Smooth muscle cell (in vitro differentiated cells): ENCODE measurements at regions not wholly inside any gene's neighbourhood (a gene's known extent, or its start where the extent isn't known, plus 50 kb on each side); places are given as distances from the start of the nearest gene placed in this dataset.
"Not testable (repeated sequence)": the region's sequence is repeated elsewhere in the genome, so short reads cannot be mapped to it uniquely, and the experiment has no call there.

Source experiments
- DNase-seq: peaks from one replicate; lab custom pipeline; 2025; ENCODE audit not compliant: unreplicated experiment; lab: John Stamatoyannopoulos, UW
- H2AFZ ChIP-seq: fragments of 200-600 bp; sonication (generic); 2 replicates; pipeline ENCODE4 v1.6.0; 2016; ENCODE audit warnings: antibody characterized with exemption, low read depth, mild to moderate bottlenecking
- H3F3A ChIP-seq: fragments of 200-600 bp; sonication (generic); 2 replicates; pipeline ENCODE4 v1.6.0; 2017; ENCODE audit warnings: antibody characterized with exemption, low read depth
- H3K27ac ChIP-seq: fragments of 200-600 bp; sonication (generic); 2 replicates; pipeline ENCODE4 v1.5.1; 2016; ENCODE audit warnings: low read depth, mild to moderate bottlenecking
- H3K27me3 ChIP-seq: fragments of 200-600 bp; sonication (generic); 2 replicates; pipeline ENCODE4 v1.6.1; 2016; ENCODE audit warnings: low read depth, mild to moderate bottlenecking
- H3K36me3 ChIP-seq: fragments of 200-600 bp; sonication (generic); 2 replicates; pipeline ENCODE4 v1.5.1; 2016; ENCODE audit warnings: low read depth
- H3K4me1 ChIP-seq: fragments of 200-600 bp; sonication (generic); 2 replicates; pipeline ENCODE4 v1.5.1; 2016; ENCODE audit warnings: low read depth
- H3K4me2 ChIP-seq: fragments of 200-600 bp; sonication (generic); 2 replicates; pipeline ENCODE4 v1.6.0; 2016; ENCODE audit warnings: mild to moderate bottlenecking
- H3K4me3 ChIP-seq: fragments of 200-600 bp; sonication (generic); 2 replicates; pipeline ENCODE4 v1.5.1; 2016; ENCODE audit warnings: mild to moderate bottlenecking
- H3K79me2 ChIP-seq: fragments of 200-600 bp; sonication (generic); 2 replicates; pipeline ENCODE4 v1.6.0; 2016; ENCODE audit warnings: low read depth, mild to moderate bottlenecking
- H3K9ac ChIP-seq: fragments of 200-600 bp; sonication (generic); 2 replicates; pipeline ENCODE4 v1.6.0; 2016; ENCODE audit warnings: low read depth
- H3K9me3 ChIP-seq: fragments of 200-600 bp; sonication (generic); replicated peaks from 2 replicates; pipeline ENCODE4 v1.5.1; 2016; ENCODE audit warnings: low read depth
- H4K20me1 ChIP-seq: fragments of 200-600 bp; sonication (generic); 2 replicates; pipeline ENCODE4 v1.6.0; 2016; ENCODE audit warnings: low read depth
- CTCF ChIP-seq: fragments of 200-600 bp; sonication (generic); IDR thresholded peaks from 2 replicates; pipeline ENCODE4 v1.5.1; 2017; ENCODE audit warnings: borderline replicate concordance, mild to moderate bottlenecking, antibody characterized with exemption; ENCODE audit not compliant: insufficient read depth, poor library complexity, severe bottlenecking
- WGBS: methylation state at CpG from one replicate; pipeline ENCODE4 v1.1.7; 2016; ENCODE audit warnings: low lambda C conversion rate; 5-methylcytosine and 5-hydroxymethylcytosine counted together

- H3K79me2 ChIP-seq, result no peaks in the 10 kb centered on the region
- TF ChIP-seq CTCF, result no peak
- H3K36me3 ChIP-seq, result no peaks in the 10 kb centered on the region
- H3K4me3 ChIP-seq, result no peak overlapping the region
- no peaks in the 10 kb centered on the region for H4K20me1 ChIP-seq
- H3K27ac ChIP-seq, result no peak overlapping the region
- no peak overlapping the region for H3K4me2 ChIP-seq
- H3F3A ChIP-seq, result no peaks in the 10 kb centered on the region
- no peak overlapping the region for H2AFZ ChIP-seq
- no peaks in the 10 kb centered on the region for H3K4me1 ChIP-seq
- H3K9ac ChIP-seq, result no peak overlapping the region
- no peaks in the 10 kb centered on the region for H3K27me3 ChIP-seq
- no peaks in the 10 kb centered on the region for H3K9me3 ChIP-seq
- no peak for DNase-seq
These were observed 442.7 kb downstream of the EPHA5 start for GRCh38 chr4:65227628-65228027.

GRCh38 chr4:65223601-65224000 is 446.7 kb downstream of the EPHA5 start:
- H3F3A ChIP-seq, result no peaks in the 10 kb centered on the region
- no peak overlapping the region for H3K27ac ChIP-seq
- no peaks in the 10 kb centered on the region for H3K36me3 ChIP-seq
- no peak for DNase-seq
- H2AFZ ChIP-seq, result no peak overlapping the region
- H3K4me2 ChIP-seq, result no peak overlapping the region
- H3K79me2 ChIP-seq, result no peaks in the 10 kb centered on the region
- no peaks in the 10 kb centered on the region for H3K9me3 ChIP-seq
- H3K4me3 ChIP-seq, result no peak overlapping the region
- H3K4me1 ChIP-seq, result no peaks in the 10 kb centered on the region
- H3K27me3 ChIP-seq, result no peaks in the 10 kb centered on the region
- H3K9ac ChIP-seq, result no peak overlapping the region
- no peaks in the 10 kb centered on the region for H4K20me1 ChIP-seq
- TF ChIP-seq CTCF, result no peak
- 88% methylated on average over 2 of the region's 2 CpGs for WGBS

GRCh38 chr4:65223074-65223473 is 447.2 kb downstream of the EPHA5 start:
- H2AFZ ChIP-seq, H3K9ac ChIP-seq, H3K4me2 ChIP-seq, H3K79me2 ChIP-seq, H3K4me3 ChIP-seq, H3K27ac ChIP-seq, H3K4me1 ChIP-seq, H3K27me3 ChIP-seq, DNase-seq, H3K9me3 ChIP-seq, H4K20me1 ChIP-seq, H3K36me3 ChIP-seq, H3F3A ChIP-seq: not testable (repeated sequence)
- WGBS, result 93% methylated on average over 11 of the region's 11 CpGs

- Histone ChIP-seq H3K4me1 (no peaks in the 10 kb centered on the region), H3K27ac (no peak overlapping the region), H3K4me2 (no peak overlapping the region), H3K27me3 (no peaks in the 10 kb centered on the region), H3K9me3 (no peaks in the 10 kb centered on the region), H3K9ac (no peak overlapping the region), H4K20me1 (no peaks in the 10 kb centered on the region), H3K4me3 (no peak overlapping the region), H3K79me2 (no peaks in the 10 kb centered on the region), H3K36me3 (no peaks in the 10 kb centered on the region), H3F3A (no peaks in the 10 kb centered on the region), H2AFZ (no peak overlapping the region)
- DNase-seq, result no peak
- TF ChIP-seq CTCF, result no peak
- WGBS, result 81% methylated on average over 2 of the region's 2 CpGs
These were observed 453.1 kb downstream of the EPHA5 start for GRCh38 chr4:65217179-65217578.
